IMR-90 (cell line): ENCODE measurements at regions not wholly inside any gene's neighbourhood (a gene's known extent, or its start where the extent isn't known, plus 50 kb on each side); places are given as distances from the start of the nearest gene placed in this dataset.

ENCODE experiments used
- ATAC-seq: fragments of 200-7000 bp; cut with Tn5 transposase; 2 replicates; pipeline ENCODE4 v1.9.1; 2020; ENCODE audit warnings: low read depth, mild to moderate bottlenecking, moderate library complexity
- BruUV-seq: library from RNA; stranded (reverse); fragments of 400-500 nt; replicated peaks from 2 replicates; lab custom pipeline; 2021; lab: Mats Ljungman, UMichigan
- CTCF ChIA-PET: fragments of 300-600 bp; formaldehyde crosslinking; extraction: SDS; loops from one replicate; lab custom pipeline; 2021; ENCODE audit warnings: antibody characterized with exemption; lab: Yijun Ruan, JAX
- POLR2A ChIA-PET: fragments of 300-600 bp; sonication (Branson Sonifier 250); formaldehyde crosslinking; loops from one replicate; lab custom pipeline; 2022; ENCODE audit warnings: antibody characterized with exemption; ENCODE audit not compliant: unreplicated experiment; lab: Charles Lee
- DNase-seq: peaks from one replicate; pipeline ENCODE4 v3.0.0; 2013
- H2AFZ ChIP-seq: replicated peaks from 2 replicates; pipeline ENCODE3; 2013; ENCODE audit warnings: low read length, mild to moderate bottlenecking; ENCODE audit not compliant: poor library complexity
- H2AK5ac ChIP-seq: 2 replicates; pipeline ENCODE4 v1.6.1; 2013; ENCODE audit warnings: low read depth, low read length, inconsistent platforms
- H2AK9ac ChIP-seq: replicated peaks from 2 replicates; pipeline ENCODE3; 2013; ENCODE audit warnings: mild to moderate bottlenecking, low read depth, low read length, moderate library complexity; ENCODE audit not compliant: poor library complexity
- H2BK120ac ChIP-seq: 2 replicates; pipeline ENCODE4 v1.6.1; 2013; ENCODE audit warnings: low read depth, low read length, inconsistent platforms
- H2BK15ac ChIP-seq: 3 replicates; pipeline ENCODE4 v1.6.1; 2013; ENCODE audit warnings: low read depth, low read length, inconsistent platforms
- H2BK20ac ChIP-seq: 2 replicates; pipeline ENCODE4 v1.6.1; 2013; ENCODE audit warnings: low read depth, mild to moderate bottlenecking, inconsistent platforms, low read length, moderate library complexity
- H2BK5ac ChIP-seq: 2 replicates; pipeline ENCODE4 v1.6.1; 2013; ENCODE audit warnings: mild to moderate bottlenecking, low read depth, low read length, inconsistent platforms; ENCODE audit not compliant: poor library complexity, severe bottlenecking
- H3K14ac ChIP-seq: replicated peaks from 2 replicates; pipeline ENCODE4 v1.6.1; 2013; ENCODE audit warnings: low read depth, low read length, inconsistent platforms
- H3K18ac ChIP-seq: 2 replicates; pipeline ENCODE4 v1.6.1; 2013; ENCODE audit warnings: low read depth, low read length, control low read depth
- H3K23ac ChIP-seq: 2 replicates; pipeline ENCODE4 v1.6.1; 2013; ENCODE audit warnings: low read depth, low read length, inconsistent platforms
- H3K27ac ChIP-seq: 2 replicates; pipeline ENCODE4 v1.5.1; 2013; ENCODE audit warnings: mild to moderate bottlenecking, control low read depth, low read length; ENCODE audit not compliant: insufficient read depth
- H3K27me3 ChIP-seq: 2 replicates; pipeline ENCODE4 v1.6.1; 2013; ENCODE audit warnings: low read length; ENCODE audit not compliant: control insufficient read depth, insufficient read depth
- H3K36me3 ChIP-seq: 2 replicates; pipeline ENCODE4 v1.6.1; 2013; ENCODE audit warnings: low read length, mixed read lengths; ENCODE audit not compliant: control insufficient read depth, insufficient read depth
- H3K4ac ChIP-seq: 2 replicates; pipeline ENCODE4 v1.6.1; 2013; ENCODE audit warnings: low read depth, low read length, inconsistent platforms
- H3K4me1 ChIP-seq: 2 replicates; pipeline ENCODE4 v1.6.1; 2013; ENCODE audit warnings: low read length, mixed read lengths; ENCODE audit not compliant: control insufficient read depth, insufficient read depth
- H3K4me2 ChIP-seq: 2 replicates; pipeline ENCODE4 v1.6.1; 2013; ENCODE audit warnings: low read depth, mild to moderate bottlenecking, control low read depth, low read length, moderate library complexity
- H3K4me3 ChIP-seq: 2 replicates; pipeline ENCODE4 v1.5.1; 2013; ENCODE audit warnings: low read depth, mild to moderate bottlenecking, control low read depth, low read length, moderate library complexity; ENCODE audit not compliant: insufficient read depth
- H3K56ac ChIP-seq: 2 replicates; pipeline ENCODE4 v1.6.1; 2013; ENCODE audit warnings: low read length, inconsistent platforms; ENCODE audit not compliant: insufficient read depth; ENCODE audit errors: extremely low read depth
- H3K79me1 ChIP-seq, 2 experiments: 2 replicates each; pipeline ENCODE4 v1.6.1; 2013; ENCODE audit warnings: low read length in 2 of 2, inconsistent platforms in 1 of 2, low read depth in 1 of 2
- H3K9ac ChIP-seq: 2 replicates; pipeline ENCODE4 v1.6.1; 2013; ENCODE audit warnings: low read depth, low read length, control low read depth
- H3K9me1 ChIP-seq: 2 replicates; pipeline ENCODE4 v1.6.1; 2013; ENCODE audit warnings: low read length, inconsistent platforms; ENCODE audit not compliant: insufficient read depth
- H3K9me3 ChIP-seq: 2 replicates; pipeline ENCODE4 v1.6.1; 2013; ENCODE audit warnings: low read length; ENCODE audit not compliant: control insufficient read depth, insufficient read depth
- H4K20me1 ChIP-seq: 2 replicates; pipeline ENCODE4 v1.6.1; 2013; ENCODE audit warnings: low read length, inconsistent platforms; ENCODE audit not compliant: insufficient read depth
- H4K5ac ChIP-seq: 2 replicates; pipeline ENCODE4 v1.6.1; 2013; ENCODE audit warnings: mild to moderate bottlenecking, low read depth, low read length, control low read depth
- H4K8ac ChIP-seq, 2 experiments: 2 replicates each; pipeline ENCODE4 v1.6.1; 2013; ENCODE audit warnings: low read depth in 2 of 2, low read length in 2 of 2, control low read depth in 1 of 2, inconsistent platforms in 1 of 2
- H4K91ac ChIP-seq: 2 replicates; pipeline ENCODE4 v1.6.1; 2013; ENCODE audit warnings: low read depth, low read length, inconsistent platforms; ENCODE audit not compliant: insufficient read depth
- CEBPB ChIP-seq: IDR thresholded peaks from 2 replicates; pipeline ENCODE4 v1.6.1; 2012; ENCODE audit warnings: low read depth, low read length, improper control_type of control experiment
- FOS ChIP-seq: fragments of 150-350 bp; IDR thresholded peaks from 2 replicates; pipeline ENCODE4 v1.6.1; 2016; ENCODE audit warnings: low read depth, low read length
- MXI1 ChIP-seq: IDR thresholded peaks from 2 replicates; pipeline ENCODE4 v1.6.1; 2012; ENCODE audit warnings: low read depth, mild to moderate bottlenecking, low read length, moderate library complexity, borderline replicate concordance
- SMC3 ChIP-seq: fragments of 150-350 bp; IDR thresholded peaks from 2 replicates; pipeline ENCODE4 v1.6.1; 2016; ENCODE audit warnings: low read depth, mild to moderate bottlenecking, antibody characterized with exemption, low read length, moderate library complexity
- WGBS, 2 experiments: methylation state at CpG; one replicate each; pipeline versions ENCODE4 v1.1.5 to v1.1.7; 2013; ENCODE audit warnings: missing lambda C conversion rate in 2 of 2; ENCODE audit not compliant: insufficient read length in 1 of 2; ENCODE audit errors: extremely low coverage in 2 of 2; 5-methylcytosine and 5-hydroxymethylcytosine counted together
- dilution Hi-C: fragments of 300-500 bp; cut with HindIII; formaldehyde crosslinking; loops from one replicate; pipeline ENCODE4 v1.14.3; 2018; ENCODE audit warnings: low sequenced_read_pairs; ENCODE audit not compliant: unreplicated experiment
- in situ Hi-C: fragments of 300-500 bp; cut with MboI; formaldehyde crosslinking; loops from 3 replicates; pipeline ENCODE4 v1.14.3; 2019; ENCODE audit warnings: low sequenced_read_pairs, inconsistent platforms, mixed read lengths
- intact Hi-C: fragments of 100-400 bp; cut with micrococcal nuclease; formaldehyde crosslinking; loops from 2 replicates; pipeline ENCODE4 v1.10.0; 2022
- TF ChIP-seq, protein P1 (sequence below): conservative IDR thresholded peaks from 2 replicates; pipeline ENCODE4 v1.5.1; 2012; ENCODE audit warnings: mild to moderate bottlenecking, low read depth, low read length, improper control_type of control experiment
- TF ChIP-seq, protein P2 (sequence below): fragments of 150-350 bp; IDR thresholded peaks from 2 replicates; pipeline ENCODE4 v1.6.1; 2016; ENCODE audit warnings: low read depth, mild to moderate bottlenecking, low read length, moderate library complexity, borderline replicate concordance

DNA sequence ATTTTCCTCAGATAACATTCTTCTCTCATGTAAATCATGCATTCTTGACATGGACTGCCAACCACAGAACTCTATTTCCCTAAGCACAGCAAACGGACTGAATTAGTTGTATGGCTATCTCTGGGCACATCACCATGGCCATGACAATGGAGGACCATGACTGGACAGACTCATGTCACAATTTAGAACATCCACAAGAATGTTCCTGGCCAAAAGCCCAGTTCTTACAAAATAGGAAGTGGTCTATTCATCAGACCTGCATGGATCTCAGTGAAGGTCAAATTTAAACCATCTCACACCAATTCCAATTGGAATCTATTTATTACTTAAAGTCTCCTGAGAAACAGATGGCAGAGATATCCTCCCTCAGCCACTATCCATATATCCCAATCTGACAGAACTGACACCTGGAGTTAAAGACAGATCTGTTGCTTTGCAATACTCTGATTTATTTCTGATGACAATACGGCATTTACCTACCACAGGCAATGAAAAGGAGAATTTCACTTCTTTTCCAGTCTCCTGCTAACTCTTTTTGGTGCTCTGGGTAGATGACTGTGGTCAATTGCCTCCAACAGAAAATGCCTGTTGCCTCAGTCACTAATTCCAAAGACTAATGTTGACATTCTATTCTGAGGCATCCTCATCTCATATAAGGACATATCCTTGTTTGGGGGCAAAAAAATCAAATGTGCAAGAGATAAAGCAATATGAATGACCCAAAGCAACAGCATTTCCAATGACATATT lies 254.8 kb downstream of the HTR7 start:
- no peak for DNase-seq
- in situ Hi-C loops = no loop called here
- no peak overlapping the region; the same call in 1 of the 2 replicates for H3K4me2 ChIP-seq

More for the DNA sequence above, 254.8 kb downstream of the HTR7 start:
- Histone ChIP-seq H4K91ac (no peak overlapping the region), H3K18ac (no peak overlapping the region), H3K14ac (no peak overlapping the region), H2BK20ac (no peak overlapping the region), H3K9me3 (no peaks in the 10 kb centered on the region), H2AK5ac (no peak overlapping the region), H2BK5ac (no peak overlapping the region), H3K36me3 (no peaks in the 10 kb centered on the region), H4K5ac (no peak overlapping the region), H4K8ac (no peak overlapping the region), H4K20me1 (no peaks in the 10 kb centered on the region), H3K27me3 (peaks cover 2% of the 10 kb centered on the region; the same call in 1 of the 2 replicates), H2BK15ac (no peak overlapping the region), H3K4ac (no peak overlapping the region), H3K27ac (no peak overlapping the region), H3K9ac (no peak overlapping the region), H3K9me1 (no peaks in the 10 kb centered on the region), H3K23ac (no peak overlapping the region), H3K56ac (no peak overlapping the region), H3K79me1 (no peaks in the 10 kb centered on the region), H2AFZ (no peak overlapping the region), H3K4me3 (no peak overlapping the region), H2BK120ac (no peak overlapping the region), H2AK9ac (no peak overlapping the region), H3K4me1 (no peaks in the 10 kb centered on the region)
- BruUV-seq = no TSS peak
- TF ChIP-seq FOS (no peak), CEBPB (no peak), SMC3 (no peak), MXI1 (no peak)
- TF ChIP-seq, protein P1, sequence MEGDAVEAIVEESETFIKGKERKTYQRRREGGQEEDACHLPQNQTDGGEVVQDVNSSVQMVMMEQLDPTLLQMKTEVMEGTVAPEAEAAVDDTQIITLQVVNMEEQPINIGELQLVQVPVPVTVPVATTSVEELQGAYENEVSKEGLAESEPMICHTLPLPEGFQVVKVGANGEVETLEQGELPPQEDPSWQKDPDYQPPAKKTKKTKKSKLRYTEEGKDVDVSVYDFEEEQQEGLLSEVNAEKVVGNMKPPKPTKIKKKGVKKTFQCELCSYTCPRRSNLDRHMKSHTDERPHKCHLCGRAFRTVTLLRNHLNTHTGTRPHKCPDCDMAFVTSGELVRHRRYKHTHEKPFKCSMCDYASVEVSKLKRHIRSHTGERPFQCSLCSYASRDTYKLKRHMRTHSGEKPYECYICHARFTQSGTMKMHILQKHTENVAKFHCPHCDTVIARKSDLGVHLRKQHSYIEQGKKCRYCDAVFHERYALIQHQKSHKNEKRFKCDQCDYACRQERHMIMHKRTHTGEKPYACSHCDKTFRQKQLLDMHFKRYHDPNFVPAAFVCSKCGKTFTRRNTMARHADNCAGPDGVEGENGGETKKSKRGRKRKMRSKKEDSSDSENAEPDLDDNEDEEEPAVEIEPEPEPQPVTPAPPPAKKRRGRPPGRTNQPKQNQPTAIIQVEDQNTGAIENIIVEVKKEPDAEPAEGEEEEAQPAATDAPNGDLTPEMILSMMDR = no peak
- TF ChIP-seq, protein P2, sequence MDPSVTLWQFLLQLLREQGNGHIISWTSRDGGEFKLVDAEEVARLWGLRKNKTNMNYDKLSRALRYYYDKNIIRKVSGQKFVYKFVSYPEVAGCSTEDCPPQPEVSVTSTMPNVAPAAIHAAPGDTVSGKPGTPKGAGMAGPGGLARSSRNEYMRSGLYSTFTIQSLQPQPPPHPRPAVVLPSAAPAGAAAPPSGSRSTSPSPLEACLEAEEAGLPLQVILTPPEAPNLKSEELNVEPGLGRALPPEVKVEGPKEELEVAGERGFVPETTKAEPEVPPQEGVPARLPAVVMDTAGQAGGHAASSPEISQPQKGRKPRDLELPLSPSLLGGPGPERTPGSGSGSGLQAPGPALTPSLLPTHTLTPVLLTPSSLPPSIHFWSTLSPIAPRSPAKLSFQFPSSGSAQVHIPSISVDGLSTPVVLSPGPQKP = no peak
- intact Hi-C loops = no loop called here
- no peak for ATAC-seq
- ChIA-PET CTCF (no interaction called here), POLR2A (no interaction called here)
- dilution Hi-C loops = no loop called here
- WGBS, 2 experiments = no CpG with 5 or more reads among the region's 2 CpGs
